Rectal smooth muscle tissue (tissue), 1 donor: ENCODE measurements at regions not wholly inside any gene's neighbourhood (a gene's known extent, or its start where the extent isn't known, plus 50 kb on each side); places are given as distances from the start of the nearest gene placed in this dataset.
"Not testable (repeated sequence)": the region's sequence is repeated elsewhere in the genome, so short reads cannot be mapped to it uniquely, and the experiment has no call there.

Experiments
- H3K27ac ChIP-seq: one replicate; pipeline ENCODE4 v1.7.0; 2013; ENCODE audit warnings: low read depth, low read length, inconsistent platforms
- H3K27me3 ChIP-seq: one replicate; pipeline ENCODE4 v1.7.0; 2013; ENCODE audit warnings: low read length; ENCODE audit not compliant: control insufficient read depth, insufficient read depth
- H3K36me3 ChIP-seq: one replicate; pipeline ENCODE4 v1.7.0; 2013; ENCODE audit warnings: low read length; ENCODE audit not compliant: control insufficient read depth, insufficient read depth
- H3K4me1 ChIP-seq: one replicate; pipeline ENCODE4 v1.7.0; 2013; ENCODE audit warnings: low read length; ENCODE audit not compliant: control insufficient read depth, insufficient read depth
- H3K4me3 ChIP-seq: one replicate; pipeline ENCODE4 v1.7.0; 2013; ENCODE audit warnings: low read length
- H3K9ac ChIP-seq: one replicate; pipeline ENCODE4 v1.7.0; 2013; ENCODE audit warnings: low read length

DNA sequence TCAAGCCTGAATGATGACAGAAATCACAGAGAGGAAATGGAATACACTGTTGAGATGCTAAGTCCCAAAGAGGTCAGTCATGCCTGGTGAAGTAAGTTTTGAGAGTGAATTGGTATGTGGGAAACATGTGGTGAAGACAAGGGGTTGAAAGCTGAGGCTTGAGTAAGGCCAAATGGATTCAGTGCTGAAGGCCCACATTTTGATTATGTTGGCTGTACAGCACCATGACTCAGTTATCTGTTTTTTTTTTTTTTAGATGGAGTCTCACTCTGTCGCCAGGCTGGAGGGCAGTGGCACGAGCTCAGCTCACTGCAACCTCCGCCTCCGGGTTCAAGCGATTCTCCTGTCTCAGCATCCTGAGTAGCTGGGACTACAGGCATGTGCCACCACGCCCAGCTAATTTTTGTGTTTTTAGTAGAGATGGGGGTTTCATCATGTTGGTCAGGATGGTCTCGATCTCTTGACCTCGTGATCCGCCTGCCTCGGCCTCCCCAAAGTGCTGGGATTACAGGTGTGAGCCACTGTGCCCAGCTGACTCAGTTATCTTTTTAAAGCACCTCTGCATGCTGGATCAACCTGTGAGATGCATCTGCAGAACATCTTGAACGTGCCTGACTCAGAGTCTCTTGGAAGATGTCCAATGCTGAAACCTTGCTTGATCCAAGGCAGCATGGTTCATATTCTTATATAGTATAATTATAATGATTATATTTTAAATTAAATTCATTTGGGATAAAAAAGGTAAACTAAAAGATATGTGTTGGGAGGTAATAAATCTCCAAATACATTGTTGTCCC lies 829.8 kb downstream of the TNS3 start:
- H3K4me1 ChIP-seq: peaks cover 13% of the 10 kb centered on the region
- not testable (repeated sequence) for H3K36me3 ChIP-seq, H3K27ac ChIP-seq, H3K9ac ChIP-seq, H3K27me3 ChIP-seq, H3K4me3 ChIP-seq

DNA sequence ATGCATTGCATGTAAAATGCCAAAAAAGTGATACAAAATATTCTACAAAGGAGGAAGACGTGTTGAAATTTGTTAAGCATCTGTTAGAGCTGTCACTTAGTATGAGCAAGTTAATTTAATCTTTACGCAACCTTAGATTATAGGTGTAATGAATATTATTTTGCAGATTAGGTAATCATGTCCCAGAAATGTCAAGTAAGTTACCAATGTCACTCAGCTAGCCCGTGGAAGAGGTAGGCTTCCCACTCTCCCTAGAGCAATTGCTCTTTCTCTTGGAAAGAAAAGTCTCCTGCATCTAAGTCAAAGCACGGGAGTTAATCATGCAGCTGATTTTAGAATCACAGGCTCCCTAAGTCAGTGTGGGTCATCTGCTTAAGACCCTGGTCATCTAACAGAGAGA lies 830.4 kb upstream of the IGFBP3 start:
- no peak overlapping the region for H3K9ac ChIP-seq
- no peak overlapping the region for H3K27ac ChIP-seq
- no peaks in the 10 kb centered on the region for H3K27me3 ChIP-seq
- no peak overlapping the region for H3K4me3 ChIP-seq
- H3K36me3 ChIP-seq: no peaks in the 10 kb centered on the region
- peaks cover 13% of the 10 kb centered on the region for H3K4me1 ChIP-seq

DNA sequence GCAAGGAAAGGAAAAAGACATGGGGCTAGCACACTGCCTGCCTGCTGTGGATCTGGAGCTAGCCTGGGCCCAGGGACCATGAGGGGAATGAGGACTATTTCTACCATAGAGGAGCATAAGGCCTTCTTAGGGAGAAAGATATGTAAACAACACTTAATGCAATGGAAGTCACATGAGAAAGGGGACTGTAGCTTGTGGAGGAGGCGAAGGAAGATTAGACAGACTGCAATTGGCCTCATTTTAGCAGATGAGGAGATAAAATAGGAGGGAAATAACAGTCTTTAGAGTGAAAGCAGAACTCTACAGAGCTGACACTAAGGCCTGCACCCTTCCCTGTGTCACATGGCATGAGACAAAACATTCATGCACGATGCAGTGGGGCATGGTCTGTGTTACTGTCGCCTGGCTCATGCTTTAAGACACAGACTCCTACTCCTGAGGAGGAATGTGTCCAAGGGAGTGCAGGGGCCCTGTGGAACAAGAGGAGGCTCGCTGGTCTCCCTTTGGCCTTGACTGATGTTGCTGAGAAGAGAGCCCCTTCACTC lies 829.3 kb upstream of the IGFBP3 start:
- no peak overlapping the region for H3K27ac ChIP-seq
- no peak overlapping the region for H3K9ac ChIP-seq
- no peaks in the 10 kb centered on the region for H3K27me3 ChIP-seq
- H3K4me3 ChIP-seq: no peak overlapping the region
- H3K4me1 ChIP-seq: peaks cover 13% of the 10 kb centered on the region
- H3K36me3 ChIP-seq: no peaks in the 10 kb centered on the region

DNA sequence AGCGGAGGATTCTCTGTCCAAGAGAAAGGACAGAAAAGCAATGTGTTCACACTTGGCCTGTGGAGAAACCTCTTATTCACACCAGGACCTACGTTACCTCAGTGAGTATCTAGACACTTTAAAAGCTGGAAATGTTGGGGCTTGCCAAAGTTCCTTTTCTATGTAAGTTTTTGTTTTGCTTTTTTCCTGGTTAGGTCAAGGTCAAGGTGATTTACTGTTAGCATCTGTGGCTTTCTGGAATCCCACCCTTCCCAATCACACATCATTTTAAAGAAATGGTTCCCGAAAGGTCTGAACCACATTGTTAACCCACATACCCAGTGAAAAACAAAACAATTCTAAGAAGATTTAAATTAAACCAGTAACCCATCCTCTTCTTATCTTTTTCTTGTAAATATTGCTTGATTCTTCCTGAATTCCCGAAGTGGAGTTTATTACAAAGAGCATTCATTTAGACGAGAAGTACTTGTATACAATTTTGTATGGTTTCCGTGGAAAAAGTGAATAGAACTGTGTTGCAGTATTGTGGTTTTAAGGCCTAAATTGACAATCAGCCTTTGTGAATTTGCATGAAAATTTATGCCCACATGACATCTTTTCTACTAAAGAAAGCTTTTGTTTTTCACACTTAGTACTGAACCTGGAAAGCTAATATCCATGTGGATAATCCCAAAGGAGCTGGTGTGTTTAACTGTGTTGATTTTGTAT lies 827.0 kb upstream of the IGFBP3 start:
- H3K27ac ChIP-seq: no peak overlapping the region
- no peak overlapping the region for H3K4me3 ChIP-seq
- no peaks in the 10 kb centered on the region for H3K36me3 ChIP-seq
- H3K4me1 ChIP-seq: peaks cover 2% of the 10 kb centered on the region
- H3K9ac ChIP-seq: no peak overlapping the region
- no peaks in the 10 kb centered on the region for H3K27me3 ChIP-seq

DNA sequence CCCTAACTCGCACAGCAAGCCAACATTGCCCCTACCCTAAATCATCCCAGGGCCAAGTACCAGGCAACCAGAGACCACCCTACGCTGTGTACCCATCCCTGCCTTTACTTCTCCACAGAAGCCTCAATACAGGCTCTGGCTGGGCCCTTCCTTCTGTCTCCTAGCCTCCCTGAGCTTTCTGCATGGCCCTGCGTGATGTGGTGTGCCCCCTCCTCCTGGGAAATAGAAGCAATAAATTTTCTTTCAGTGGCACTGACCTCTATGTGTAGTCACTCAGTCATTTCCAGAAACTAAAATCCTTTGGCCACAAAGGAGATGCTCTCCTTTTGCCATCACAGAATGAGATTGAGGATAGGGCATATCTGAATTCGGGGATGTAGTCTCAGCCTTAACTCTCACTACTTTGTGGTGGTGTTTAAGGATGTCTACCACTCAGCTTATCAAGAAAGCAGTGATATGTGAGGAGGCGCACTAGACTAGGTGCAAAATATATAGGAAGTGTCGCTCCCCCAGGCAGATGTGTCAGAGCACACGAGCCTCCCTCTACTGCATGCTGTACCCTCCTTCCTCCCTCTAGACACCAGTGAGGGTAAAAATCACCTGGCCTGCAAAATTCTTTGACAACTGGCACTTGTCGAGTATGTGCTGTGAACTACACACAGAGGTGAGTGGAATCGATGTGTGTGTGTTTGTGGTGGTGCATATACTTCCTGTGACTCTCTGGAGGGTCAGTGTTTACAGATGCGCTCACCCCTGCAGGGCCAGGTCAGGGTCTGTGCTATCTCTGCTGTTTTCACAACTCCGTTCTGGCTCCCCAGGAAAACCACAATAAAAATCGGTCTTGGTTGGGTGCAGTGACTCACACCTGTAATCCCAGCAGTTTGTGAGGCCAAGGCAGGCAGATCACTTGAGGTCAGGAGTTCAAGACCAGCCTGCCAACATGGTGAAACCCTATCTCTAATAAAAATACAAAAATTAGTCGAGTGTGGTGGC lies 825.9 kb upstream of the IGFBP3 start:
- H3K36me3 ChIP-seq: no peaks in the 10 kb centered on the region
- no peak overlapping the region for H3K9ac ChIP-seq
- no peaks in the 10 kb centered on the region for H3K27me3 ChIP-seq
- no peak overlapping the region for H3K27ac ChIP-seq
- no peaks in the 10 kb centered on the region for H3K4me1 ChIP-seq
- no peak overlapping the region for H3K4me3 ChIP-seq

DNA sequence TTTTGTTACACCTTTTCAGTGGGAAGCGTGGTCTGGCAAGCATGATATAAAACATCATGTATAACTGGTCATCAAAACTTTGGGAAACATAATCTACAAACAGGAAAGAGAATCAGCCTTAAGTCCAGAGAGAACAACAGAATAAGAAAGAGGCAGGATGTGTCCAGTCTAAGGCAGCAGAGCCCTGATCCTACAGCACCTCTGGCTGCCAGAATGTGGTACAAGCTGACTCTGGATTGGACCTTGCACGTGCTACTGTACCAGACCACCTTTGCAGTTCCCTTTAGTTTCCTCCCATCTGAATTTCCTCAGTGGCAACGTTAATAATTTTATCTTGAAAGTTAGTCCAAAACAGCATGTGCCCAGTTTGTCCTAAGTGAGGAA lies 824.6 kb upstream of the IGFBP3 start:
- Histone ChIP-seq H3K27me3 (no peaks in the 10 kb centered on the region), H3K9ac (no peak overlapping the region), H3K4me3 (no peak overlapping the region), H3K36me3 (no peaks in the 10 kb centered on the region), H3K4me1 (no peaks in the 10 kb centered on the region), H3K27ac (no peak overlapping the region)

DNA sequence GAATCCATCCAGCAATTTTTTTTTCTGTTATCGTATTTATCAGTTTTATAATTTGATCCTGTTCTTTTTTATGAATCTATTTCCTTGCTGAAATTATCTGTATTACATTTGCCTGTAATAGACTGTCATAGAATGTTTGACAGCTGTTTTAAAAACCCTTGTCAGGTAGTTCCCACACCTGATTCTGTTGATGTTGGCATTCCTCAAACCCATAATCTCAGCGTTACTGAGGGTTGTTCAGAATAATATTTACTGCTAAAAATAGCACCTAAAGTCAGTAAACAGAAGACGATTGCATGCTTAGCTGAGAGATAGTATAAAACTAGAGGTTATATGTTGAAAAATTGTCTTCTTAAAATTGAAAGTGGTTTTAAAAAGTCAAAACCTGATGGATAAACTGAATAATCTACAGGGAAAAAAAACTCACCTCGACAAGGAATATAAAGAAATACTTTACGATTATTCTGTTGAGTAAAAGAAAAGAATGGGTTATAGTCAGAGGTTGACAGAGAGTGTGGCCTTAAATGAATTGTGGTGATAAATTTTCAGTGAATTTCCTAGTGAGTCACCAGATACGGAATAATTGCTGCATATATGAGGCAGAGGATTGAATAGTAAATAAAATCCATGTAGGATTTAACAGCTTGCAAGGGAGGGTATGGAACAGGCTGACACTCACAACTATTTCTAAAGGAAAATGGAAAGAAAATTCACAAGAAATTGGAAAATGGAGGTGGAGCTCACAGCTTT lies 824.1 kb upstream of the IGFBP3 start:
- Histone ChIP-seq H3K4me1 (no peaks in the 10 kb centered on the region), H3K4me3 (no peak overlapping the region), H3K36me3 (no peaks in the 10 kb centered on the region), H3K9ac (no peak overlapping the region), H3K27ac (no peak overlapping the region), H3K27me3 (no peaks in the 10 kb centered on the region)

DNA sequence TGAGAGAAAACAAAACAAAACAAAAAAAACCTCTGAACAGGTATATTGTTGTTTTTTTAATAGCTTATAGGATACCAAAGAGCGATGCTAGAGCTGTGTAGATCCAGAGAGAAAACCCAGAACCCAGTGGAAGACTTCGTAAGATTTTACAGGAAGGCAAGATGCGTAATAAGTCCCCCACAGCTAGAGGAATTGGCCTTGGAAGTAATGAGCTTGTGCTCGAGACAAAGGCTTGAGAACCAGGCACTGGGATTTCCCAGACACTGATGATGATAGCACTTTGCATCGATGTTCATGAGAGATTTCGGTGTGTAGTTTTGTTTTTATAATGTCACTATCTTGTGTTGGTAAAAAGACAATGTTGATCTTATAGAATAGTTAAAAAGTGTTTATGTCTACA lies 821.5 kb upstream of the IGFBP3 start:
- peaks cover 4% of the 10 kb centered on the region for H3K4me1 ChIP-seq
- H3K36me3 ChIP-seq: no peaks in the 10 kb centered on the region
- no peak overlapping the region for H3K27ac ChIP-seq
- no peak overlapping the region for H3K4me3 ChIP-seq
- H3K27me3 ChIP-seq: no peaks in the 10 kb centered on the region
- H3K9ac ChIP-seq: no peak overlapping the region

DNA sequence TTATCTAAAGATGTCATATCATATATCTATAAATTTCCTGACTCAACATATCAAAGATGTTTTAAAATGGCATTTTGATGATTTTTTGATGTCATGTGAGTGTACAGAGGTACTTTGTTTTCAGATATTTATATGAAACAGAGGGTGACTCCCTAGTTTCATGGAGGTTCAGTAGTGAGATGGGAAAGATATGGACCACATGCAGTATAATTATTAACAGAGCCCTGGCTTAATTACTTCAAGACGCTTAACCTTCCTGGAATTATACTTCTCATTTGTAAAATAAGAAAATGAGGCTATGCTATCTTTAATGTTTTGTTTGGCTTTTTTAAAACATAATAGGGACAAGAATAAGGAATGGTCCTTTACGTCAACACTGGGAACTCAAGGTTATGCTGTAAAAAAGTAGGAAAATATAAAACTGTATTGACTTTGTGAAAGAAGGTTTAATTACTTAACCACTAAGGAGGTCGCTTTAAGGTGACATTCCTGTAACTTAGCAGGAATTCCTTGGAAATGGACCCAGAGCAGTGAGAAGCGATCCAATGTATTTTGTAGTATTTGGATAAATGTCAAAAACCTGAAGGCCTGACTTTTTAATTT lies 821.0 kb upstream of the IGFBP3 start:
- Histone ChIP-seq H3K27me3 (no peaks in the 10 kb centered on the region), H3K36me3 (no peaks in the 10 kb centered on the region), H3K27ac (no peak overlapping the region), H3K4me1 (peaks cover 4% of the 10 kb centered on the region), H3K4me3 (no peak overlapping the region), H3K9ac (no peak overlapping the region)

DNA sequence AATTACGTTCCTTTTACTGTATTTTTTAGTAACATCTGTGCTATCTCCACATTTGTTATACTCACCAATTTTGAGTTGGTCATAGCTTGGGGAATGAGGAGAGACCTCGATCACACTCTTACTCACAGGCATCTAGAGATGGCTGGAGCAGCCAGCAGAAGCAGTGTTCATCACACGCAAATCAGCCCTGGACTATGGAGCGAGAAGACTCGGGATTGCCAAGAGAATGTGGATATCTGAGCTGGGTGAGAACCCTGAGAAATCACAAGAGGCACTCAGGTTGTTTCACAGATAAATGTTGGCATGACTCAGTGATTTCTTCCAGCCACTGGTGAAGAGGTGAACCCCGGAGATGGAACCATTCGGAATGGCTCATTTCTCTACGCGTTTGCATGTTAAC lies 820.1 kb upstream of the IGFBP3 start:
- Histone ChIP-seq H3K4me1 (peaks cover 4% of the 10 kb centered on the region), H3K27ac (no peak overlapping the region), H3K27me3 (no peaks in the 10 kb centered on the region), H3K36me3 (no peaks in the 10 kb centered on the region), H3K4me3 (no peak overlapping the region), H3K9ac (no peak overlapping the region)

DNA sequence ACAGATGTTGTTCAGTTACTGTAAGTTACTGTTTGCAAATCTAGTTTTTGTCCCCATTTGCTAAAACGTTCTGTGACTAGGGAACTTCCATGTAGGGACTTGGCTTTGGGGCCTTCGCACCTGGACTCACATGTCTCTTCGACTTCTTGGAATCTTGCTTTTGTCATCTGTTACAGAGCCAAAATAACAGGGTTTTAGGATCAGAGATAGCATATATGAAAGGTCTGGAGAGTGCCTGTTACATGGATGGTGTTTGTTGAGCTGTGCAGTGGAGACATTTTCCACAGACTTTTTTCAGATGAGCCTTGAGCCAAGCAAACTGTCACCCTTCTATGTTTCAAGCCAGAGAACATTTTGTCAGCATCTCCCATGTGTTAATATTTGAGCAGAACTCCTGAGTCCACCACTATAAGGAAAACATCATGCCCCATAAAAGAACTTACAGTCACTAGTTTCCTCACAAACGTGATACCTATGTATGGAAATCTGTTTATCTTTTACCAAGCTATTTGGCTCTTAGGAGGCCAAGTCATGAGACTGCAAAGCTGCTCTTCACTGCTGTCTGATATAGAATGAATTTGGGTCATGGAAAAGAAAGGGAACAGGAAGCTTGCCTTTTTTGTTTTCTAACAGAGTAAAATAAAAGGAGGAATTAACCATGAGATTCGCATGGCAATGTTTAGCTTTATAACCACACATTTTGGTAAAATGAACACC lies 818.6 kb upstream of the IGFBP3 start:
- H3K4me3 ChIP-seq: no peak overlapping the region
- no peak overlapping the region for H3K27ac ChIP-seq
- H3K27me3 ChIP-seq: no peaks in the 10 kb centered on the region
- no peaks in the 10 kb centered on the region for H3K36me3 ChIP-seq
- H3K9ac ChIP-seq: no peak overlapping the region
- H3K4me1 ChIP-seq: peaks cover 4% of the 10 kb centered on the region
